ENCODE measurements at regions not wholly inside any gene's neighbourhood (a gene's known extent, or its start where the extent isn't known, plus 50 kb on each side); places are given as distances from the start of the nearest gene placed in this dataset.
"Not testable (repeated sequence)": the region's sequence is repeated elsewhere in the genome, so short reads cannot be mapped to it uniquely, and the experiment has no call there.

DNA sequence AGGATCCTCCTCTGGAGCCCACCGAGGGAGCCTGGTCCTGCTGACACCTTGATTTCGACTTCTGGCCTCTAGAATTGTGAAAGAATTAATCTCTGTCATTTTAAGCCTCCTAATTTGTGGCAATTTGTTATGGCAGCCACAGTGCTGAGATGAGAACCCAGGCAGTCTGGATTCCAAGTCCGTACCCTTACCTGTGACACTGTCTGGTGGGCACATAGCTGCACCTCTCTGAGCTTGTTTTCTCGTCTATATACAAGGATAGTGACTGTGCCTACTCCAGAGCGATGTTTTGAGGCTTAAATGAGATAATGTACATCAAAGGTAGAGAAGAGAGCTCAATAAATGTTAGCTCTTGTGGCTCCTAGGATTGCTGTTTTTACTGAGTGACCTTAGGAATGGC lies 128.4 kb upstream of the MPHOSPH6 start:
- TF ChIP-seq, protein P1, sequence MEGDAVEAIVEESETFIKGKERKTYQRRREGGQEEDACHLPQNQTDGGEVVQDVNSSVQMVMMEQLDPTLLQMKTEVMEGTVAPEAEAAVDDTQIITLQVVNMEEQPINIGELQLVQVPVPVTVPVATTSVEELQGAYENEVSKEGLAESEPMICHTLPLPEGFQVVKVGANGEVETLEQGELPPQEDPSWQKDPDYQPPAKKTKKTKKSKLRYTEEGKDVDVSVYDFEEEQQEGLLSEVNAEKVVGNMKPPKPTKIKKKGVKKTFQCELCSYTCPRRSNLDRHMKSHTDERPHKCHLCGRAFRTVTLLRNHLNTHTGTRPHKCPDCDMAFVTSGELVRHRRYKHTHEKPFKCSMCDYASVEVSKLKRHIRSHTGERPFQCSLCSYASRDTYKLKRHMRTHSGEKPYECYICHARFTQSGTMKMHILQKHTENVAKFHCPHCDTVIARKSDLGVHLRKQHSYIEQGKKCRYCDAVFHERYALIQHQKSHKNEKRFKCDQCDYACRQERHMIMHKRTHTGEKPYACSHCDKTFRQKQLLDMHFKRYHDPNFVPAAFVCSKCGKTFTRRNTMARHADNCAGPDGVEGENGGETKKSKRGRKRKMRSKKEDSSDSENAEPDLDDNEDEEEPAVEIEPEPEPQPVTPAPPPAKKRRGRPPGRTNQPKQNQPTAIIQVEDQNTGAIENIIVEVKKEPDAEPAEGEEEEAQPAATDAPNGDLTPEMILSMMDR (IDR thresholded peaks at IDR 0.05; ENCODE audit: low read depth, low read length): no peak
- no peak overlapping the region for H3K4me3 ChIP-seq (ENCODE audit: low read depth, low read length)

DNA sequence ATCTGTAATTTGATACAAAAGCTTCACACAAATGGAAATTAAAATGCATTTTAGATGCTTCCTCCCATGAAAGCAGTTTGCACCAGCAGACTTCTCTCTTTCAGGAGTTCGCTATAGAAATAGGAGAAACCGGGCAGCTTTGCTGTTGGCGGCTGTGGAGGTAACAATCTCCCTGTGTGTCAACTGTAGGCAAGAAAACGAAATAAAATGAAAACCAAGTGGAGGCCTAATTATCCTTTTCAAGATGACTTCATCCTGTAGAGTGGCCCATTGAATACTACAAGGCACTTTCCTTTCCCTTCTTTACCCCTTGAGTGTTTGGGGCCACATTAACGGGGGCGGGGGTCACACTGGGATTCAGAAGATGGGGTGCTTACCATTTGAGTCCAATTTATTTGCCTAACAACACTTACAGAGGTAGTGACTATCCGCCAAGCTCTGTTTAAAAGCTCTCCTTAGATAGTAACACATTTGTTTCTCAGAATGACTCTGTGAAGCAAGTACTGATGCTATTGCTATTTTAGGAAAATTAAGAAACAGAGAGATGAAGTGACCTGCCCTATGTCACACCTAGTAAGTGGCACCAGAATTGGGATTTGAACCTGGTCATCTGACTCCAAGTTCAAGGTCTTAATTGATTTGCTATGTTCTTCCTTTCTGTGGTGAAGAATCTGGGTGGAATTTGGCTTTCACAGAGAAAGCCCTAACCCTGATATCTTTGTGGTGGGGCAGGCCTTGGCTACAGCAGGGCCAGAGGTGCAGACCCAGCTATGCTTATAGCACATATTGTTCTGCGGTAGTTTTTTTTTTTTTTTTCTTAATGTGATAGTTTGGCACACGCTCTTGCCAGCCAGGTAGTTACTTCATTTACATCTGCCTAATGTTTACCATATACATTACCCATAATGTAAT lies 125.5 kb upstream of the MPHOSPH6 start:
- no peak overlapping the region for H3K4me3 ChIP-seq (ENCODE audit: low read depth, low read length)
- TF ChIP-seq, protein P1 (IDR thresholded peaks at IDR 0.05; ENCODE audit: low read depth, low read length): no peak

DNA sequence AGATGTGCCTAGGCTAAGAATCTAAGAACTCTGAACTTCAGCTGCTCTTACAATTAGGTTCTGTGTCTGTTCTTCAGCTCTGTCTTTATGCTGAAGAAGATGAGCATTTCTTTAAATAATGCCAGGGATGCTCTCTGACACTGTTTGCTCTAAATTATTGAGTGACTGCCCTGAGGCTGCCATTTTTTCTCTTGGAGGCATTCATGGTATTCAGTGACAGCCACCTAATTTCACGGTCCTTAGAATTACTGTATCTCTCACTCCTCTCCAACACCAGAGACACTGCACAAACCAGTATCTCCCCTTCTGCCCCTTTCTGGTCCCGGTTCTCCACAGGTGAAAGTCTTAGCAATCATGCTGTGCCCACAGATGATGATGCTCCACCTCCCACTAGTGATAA lies 123.6 kb upstream of the MPHOSPH6 start:
- TF ChIP-seq, protein P1 (IDR thresholded peaks at IDR 0.05; ENCODE audit: low read depth, low read length): no peak
- no peak overlapping the region for H3K4me3 ChIP-seq (ENCODE audit: low read depth, low read length)

DNA sequence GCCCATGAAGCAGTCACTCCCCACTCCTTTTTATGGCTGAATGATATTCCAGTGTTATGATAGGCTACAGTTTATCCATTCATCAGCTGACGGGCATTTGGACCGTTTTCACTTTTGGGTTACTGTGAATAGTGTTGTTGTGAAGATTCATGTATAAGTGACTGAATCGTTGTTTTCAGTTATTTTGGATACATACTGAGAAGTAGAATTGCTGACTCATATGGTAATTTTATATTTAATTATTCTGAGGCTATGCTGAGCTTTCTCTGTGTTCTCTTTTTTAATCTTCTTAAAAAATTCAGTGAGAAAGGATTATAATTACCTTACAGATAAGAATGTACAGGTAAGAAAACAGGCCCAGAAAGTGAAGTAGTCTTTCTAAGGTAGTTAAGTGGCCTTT lies 117.9 kb upstream of the MPHOSPH6 start:
- TF ChIP-seq, protein P1 (IDR thresholded peaks at IDR 0.05; ENCODE audit: low read depth, low read length): no peak
- no peak overlapping the region for H3K4me3 ChIP-seq (ENCODE audit: low read depth, low read length)

DNA sequence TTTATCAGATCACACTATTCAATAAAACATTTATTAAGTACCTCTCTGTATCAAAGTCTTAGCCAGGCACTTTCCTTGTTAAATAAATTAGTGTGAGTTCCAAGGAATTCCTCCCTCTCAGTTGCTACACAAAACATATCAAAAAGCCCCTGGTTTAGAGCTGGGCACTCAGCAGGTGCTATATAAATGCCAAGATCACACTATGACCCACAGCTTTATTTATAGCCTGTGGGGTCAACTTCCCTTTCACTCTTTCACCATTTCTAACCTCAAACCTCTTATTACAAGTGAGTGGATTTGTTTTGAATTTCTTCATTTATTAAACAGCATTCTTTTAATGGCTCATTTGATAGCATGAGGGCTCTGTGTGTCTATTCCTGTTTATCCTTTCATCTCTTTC lies 112.6 kb upstream of the MPHOSPH6 start:
- no peak overlapping the region for H3K4me3 ChIP-seq (ENCODE audit: low read depth, low read length)
- TF ChIP-seq, protein P1 (IDR thresholded peaks at IDR 0.05; ENCODE audit: low read depth, low read length): no peak

DNA sequence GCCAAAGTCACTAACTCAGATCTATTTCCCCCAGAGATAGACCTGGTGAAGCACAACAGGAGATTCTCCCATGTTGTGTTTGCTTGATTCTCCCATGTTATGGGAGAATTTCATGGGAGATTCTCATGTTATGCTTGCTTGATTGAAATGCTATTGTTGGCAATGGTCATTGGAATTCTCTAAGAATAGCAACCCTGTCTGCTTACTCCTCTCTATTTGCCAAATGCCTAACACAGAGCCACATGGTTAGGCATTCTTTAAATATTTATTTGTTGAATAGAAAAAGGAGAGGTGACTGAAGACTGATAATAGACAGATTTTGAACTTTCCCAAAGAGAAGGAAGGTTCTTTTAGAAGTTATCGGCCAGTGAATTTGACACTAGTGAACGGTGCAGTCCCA lies 111.5 kb upstream of the MPHOSPH6 start:
- TF ChIP-seq, protein P1 (IDR thresholded peaks at IDR 0.05; ENCODE audit: low read depth, low read length): no peak
- no peak overlapping the region for H3K4me3 ChIP-seq (ENCODE audit: low read depth, low read length)

DNA sequence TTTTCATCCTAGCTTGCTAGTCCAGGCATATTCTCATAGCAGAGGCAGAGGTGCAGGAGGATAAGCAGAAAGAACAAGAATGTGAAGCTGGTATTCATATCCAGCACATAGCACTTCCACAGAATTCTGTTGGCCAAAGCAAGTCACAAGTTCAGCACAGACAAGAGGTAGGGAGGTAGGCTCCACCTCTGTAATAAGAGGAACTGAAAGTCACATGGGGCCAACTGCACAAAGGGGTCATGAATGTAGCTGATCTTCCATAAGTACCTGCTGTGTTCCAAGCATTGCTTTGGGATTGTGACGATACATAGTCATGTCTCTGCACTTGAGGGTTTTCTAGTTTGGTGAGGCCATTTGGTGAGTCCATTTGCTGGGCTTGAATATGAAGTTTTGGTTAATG lies 110.8 kb upstream of the MPHOSPH6 start:
- TF ChIP-seq, protein P1 (IDR thresholded peaks at IDR 0.05; ENCODE audit: low read depth, low read length): no peak
- no peak overlapping the region for H3K4me3 ChIP-seq (ENCODE audit: low read depth, low read length)

DNA sequence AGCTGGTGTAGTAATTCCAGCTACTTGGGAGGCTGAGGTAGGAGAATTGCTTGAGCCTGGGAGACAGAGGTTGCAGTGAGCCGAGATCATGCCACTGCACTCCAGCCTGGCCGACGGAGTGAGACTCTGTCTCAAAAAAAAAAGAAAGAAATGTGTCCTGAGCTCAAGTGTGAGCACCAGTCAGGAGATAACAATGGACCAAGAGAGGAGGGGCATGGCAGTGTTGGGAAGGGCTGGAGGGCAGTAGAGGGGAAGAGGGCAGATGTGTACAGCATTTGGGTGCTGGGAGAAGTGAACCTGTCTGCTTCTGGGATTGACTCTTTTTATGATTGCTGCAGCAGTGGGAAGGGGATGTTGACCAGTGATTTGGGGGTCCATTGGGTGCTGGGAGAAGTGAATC lies 105.3 kb upstream of the MPHOSPH6 start:
- not testable (repeated sequence) for H3K4me3 ChIP-seq (ENCODE audit: low read depth, low read length)
